Fibroblast of peridontal ligament (primary cell): ENCODE measurements at regions not wholly inside any gene's neighbourhood (a gene's known extent, or its start where the extent isn't known, plus 50 kb on each side); places are given as distances from the start of the nearest gene placed in this dataset.

Experiments used
- DNase-seq: peaks from one replicate; pipeline ENCODE4 v3.0.0-alpha.2; 2010; ENCODE audit errors: extremely low read depth

DNA sequence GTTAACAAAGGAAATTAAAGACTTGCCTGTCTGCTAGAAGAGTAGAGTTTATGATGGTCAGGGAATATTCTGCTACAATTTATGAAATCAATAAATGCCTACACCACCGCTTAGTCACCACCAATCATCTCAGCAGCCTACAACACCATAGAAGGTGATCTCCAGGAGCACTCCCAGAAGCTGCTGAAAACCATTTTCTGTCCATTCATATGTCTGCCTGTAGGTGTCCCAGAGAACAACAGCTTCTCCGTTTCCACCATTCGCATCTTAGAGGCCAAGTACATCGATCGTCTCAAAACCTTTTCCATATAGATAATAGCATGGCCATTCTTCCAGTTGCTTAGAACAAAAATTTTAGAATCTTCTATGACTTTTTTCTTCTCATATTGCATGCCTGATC is 303.4 kb downstream of the KCNC2 start:
- DNase-seq, result no peak

DNA sequence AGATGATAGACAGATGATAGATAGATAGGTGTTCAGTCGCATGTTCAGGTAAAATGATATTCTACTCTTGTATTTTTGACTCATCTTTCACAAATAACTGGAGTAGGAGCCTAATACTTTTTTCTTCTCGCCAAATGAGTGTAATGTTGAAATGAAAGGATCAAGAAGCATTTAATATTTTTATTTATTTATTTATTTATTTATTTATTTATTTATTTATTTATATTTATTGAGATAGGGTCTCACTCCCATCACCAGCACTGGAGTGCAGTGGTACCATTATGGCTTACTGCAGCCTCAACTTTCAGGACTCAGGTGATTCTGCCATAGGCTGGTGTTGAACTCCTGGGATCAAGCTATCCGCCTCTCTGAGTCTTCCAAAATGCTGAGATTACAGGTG is 298.8 kb downstream of the KCNC2 start:
- DNase-seq, result no peak

DNA sequence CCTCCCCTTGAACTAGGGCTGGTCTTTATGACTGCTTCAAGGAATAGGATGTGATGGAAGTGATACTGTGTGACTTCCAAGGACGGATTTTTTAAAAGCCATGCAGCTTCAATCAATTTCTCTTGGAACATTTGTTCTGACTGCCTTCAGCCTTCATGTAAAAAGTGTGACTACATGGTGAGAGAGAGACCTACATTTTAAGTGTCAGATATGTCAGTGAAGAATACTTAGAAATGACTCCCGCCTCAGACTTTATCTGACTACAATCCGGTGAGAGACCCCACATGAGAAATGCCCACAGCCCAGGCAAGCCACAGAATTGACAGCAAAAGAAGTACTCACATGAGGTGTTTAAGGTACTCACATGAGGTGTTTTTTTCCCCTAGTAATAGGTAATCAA is 295.3 kb downstream of the KCNC2 start:
- no peak for DNase-seq

DNA sequence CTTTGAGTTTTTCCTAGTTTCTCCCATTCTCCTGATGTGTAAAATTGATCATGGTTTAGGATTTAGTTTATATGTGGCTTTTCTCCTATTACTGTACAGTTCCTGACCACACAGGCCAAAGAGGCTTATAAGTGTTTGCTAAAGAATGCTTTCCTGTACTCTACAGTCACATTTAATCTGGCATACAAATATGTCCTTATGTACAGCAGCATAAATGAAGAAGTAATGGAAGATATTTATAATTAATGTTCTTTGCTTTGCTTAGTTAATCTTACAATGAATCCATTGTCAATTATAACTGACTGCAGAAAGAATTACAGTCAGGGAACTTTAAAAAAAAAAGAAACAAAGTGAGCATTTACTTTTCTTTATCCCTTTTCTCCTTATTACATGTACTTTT is 293.9 kb downstream of the KCNC2 start:
- no peak for DNase-seq

DNA sequence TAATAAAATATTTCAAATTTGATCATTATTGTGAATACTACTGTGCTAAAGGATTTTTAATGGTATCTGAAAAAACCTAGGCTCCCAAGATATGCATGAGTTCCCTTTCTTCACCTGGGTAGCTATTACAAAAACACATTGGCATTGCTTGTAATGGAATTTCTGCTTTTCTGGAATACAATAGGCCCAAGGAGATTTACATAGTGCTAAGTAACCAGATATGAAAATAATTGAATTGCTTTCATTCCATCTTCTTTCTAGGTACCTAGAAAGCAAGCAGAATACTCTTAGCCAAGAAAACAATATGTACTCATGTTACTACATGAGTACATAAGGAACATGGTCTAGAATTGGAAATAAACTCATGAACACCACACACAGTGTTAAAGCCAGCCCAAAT is 291.9 kb downstream of the KCNC2 start:
- no peak for DNase-seq

DNA sequence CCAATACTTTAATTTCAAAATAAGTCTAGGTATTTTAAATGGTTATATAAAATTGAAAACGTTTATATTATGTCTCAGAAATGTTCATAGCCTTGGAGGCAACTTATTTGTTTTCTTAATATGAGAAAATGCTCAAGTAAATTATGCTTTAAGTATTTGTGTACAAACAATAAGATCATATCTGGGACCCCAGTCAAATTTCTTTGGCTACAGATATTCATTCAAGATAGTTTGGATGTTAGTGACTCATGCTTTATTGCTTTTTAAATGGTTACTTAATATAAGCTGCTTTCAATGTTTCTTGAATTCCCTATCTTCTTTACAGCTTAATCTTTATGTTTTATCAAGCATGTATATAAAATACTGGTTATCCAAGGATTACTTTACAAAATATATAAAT is 291.3 kb downstream of the KCNC2 start:
- no peak for DNase-seq

DNA sequence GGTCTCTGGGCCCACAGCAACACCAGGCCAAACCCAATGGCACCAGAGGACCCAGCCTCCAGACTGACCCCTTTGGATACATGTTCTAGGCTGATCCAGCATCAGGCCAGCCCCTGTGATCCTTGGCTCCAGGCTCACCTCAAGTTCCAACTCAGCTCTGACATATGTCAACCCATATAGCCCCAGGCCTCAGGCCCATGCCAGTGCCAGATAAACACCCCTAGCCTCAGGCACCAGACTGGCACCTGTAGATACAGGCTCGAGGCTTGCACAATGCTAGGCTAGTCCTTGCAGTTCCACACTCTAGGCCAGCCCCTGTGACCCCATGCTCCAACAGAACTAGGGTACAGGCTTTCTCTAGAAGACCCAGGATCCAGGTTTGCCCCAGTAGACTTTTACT is 287.5 kb downstream of the KCNC2 start:
- no peak for DNase-seq

DNA sequence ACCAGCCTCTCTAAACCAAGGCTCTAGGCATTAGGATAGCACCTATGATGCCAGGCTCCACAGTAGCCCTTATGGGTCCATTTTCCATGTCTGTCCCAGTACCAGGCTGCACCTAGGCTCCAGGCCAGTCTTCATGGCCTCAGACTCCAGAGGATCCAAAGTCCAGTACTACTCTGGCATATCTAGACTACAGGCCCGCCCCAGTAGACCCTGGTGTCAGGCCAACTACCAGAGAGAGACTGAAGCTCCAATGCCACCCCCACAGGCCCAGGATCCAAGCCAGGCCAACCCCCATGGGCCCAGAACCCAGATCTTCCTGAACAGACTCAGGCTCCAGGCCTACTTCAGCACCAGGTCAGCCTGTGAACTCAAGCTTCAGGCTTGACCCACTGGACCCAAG is 287.0 kb downstream of the KCNC2 start:
- no peak for DNase-seq

DNA sequence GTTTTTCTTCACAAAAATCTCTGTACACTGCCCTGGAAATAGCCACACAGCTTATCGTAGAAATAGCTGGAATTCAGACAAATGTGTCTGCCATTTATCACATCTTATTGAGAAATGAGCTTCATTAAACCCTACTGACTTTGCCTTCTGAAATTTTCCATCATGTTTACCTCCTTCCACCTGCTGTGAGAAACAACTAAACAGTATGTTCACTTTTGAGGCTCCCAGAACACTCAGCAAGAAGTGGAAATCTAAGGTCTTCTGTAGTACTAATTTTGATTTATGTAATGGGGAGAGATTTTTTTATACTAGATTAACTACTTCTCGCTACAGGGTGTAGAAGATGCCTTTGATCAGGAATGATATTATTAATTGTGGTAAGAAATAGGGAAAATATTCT is 268.0 kb downstream of the KCNC2 start:
- DNase-seq, result no peak

DNA sequence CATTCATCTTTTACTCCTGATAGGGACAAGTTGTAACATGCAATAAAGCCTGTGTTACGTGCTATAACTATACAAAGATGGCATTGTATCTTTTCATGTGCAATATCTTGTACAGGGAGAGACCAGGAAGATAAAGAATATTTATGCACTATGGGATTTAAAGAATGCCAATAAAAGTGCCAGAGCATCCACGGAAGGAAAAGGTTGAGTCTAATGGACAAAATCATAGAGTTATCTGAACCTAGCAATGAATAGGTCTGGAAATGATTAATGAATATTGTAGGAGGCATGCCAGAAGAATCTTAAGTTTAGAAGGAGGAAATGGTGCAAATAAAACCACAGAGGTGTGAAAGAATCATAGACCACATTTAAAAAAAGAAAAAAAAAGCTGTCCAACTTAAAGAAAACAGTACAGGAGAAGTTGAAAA is 263.9 kb downstream of the KCNC2 start:
- DNase-seq, result no peak

DNA sequence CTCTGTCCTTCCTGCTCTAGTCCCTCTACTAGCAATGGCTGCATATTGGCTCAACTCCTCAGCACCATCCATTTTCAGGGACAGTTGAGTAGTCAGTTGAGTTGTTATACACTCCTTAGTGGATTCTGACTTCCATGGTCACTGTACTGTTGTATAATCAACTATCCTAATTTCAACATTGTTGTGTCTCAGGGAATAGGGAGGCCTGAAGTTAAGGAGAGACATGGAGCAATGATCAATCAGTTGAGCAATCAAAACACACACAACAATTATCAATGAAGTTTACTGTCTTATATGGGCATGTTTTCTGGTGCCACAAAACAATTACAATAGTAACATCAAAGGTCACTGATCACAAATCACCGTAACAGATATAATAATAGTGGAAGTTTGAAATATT is 255.9 kb downstream of the KCNC2 start:
- no peak for DNase-seq

DNA sequence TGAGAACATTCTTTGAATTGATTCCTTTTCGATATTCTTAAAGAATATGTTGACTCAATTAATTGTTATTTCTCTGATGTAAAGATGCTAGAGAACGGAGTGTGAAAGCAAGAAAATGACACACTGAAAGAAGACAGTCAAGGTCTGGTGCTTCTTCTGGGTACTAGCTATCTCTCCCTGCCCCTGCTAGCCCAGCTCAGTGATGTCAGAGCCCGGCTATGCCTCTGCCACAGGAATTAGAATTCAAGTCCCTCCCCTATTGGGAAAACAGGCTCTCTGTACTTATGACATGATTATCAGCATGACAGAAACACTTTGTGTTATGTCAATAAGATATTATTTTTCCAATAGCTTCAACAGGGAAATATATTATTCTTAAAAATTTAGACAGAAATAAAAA is 252.4 kb downstream of the KCNC2 start:
- no peak for DNase-seq

DNA sequence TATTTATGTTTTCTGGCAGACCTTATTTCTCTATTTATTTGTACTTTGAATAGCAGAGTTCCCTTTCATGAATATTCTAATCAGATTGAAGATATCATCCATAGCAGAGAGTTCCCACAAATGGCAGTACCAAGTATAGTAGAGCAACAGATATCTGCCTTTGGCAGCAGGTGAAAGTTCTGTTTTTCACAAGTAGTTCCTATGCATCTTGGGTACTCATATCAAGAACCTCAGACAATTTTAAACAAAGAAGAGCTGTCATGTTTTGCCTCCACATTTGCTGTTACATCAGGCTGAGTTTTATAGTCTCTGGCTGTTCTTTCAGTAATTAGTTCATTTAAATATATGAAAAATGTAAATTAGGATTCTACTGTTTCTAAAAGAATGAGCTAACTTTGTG is 252.0 kb downstream of the KCNC2 start:
- no peak for DNase-seq

DNA sequence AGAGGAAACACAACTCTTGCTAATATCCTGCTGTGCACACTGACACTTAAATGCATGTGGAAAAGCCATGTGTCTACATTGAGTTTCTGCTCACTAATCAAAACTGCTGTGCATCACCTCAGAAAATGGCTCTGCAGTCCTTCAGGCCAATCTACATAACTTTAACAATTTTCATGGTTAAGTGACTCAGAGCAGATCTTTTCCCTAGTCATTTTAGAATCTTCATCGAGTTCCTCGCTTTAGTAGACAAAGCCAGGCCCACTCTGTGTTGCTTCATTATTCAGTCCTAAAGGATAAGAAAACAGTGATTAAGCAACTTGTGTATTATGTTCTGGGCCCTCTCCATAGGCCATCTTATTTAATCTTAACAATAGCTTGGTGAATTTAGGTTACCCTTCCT is 250.0 kb downstream of the KCNC2 start:
- no peak for DNase-seq

DNA sequence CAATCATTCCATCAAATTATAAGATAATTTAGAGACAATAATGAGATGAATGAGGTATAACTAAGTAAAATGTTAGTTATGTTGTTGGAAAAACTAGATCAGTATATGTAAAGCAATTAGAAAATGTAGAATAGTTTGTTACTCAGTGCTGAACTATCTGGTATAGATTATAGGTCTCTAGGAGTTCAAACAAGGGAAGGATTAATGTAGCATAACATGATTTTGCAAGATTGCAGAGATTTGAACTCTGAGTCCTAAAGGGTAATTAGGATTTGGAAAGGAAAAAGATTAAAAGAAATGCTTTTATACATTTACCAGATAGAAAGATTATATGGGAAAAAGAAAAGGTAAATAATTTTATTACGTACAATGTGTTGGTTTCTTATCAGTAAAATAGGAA is 246.3 kb downstream of the KCNC2 start:
- no peak for DNase-seq

DNA sequence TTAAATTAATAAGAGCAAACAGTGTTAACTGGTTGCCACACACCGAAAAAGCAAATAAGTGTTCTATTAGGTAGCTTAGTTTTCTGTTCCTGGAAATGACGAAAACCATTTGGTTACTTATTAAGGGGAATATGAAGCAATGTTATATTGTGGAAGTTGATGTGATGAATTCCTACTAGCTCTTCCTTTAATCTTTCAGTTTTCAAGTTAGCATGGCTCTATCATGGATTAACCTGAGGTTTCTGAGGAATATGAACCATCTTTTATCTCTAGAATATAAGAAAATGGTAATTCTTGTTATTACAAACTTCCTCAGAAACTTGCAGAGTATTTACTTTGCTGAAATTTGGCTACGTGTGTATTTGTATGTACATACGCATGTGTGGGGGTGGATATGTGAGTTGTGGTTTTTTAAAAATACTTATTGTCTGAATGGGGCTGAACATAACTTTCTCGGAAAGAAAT is 245.7 kb downstream of the KCNC2 start:
- no peak for DNase-seq

DNA sequence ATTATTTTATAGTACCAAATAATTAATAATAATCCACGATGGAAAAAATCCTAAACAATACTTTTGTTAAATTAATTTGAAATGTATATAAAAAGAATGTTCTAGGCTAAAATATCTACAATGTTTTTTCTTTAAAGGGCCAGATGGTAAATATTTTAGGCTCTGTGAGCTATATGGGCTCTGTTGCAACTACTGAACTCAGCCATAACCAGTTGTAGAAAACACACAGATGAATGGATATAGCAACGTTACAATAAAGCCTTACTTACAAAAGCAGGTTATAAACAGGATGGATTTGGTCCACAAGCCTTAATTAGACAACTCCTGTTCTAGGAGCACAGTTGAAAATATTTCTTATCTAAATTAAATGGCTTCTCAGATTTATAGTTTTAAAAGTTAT is 245.2 kb downstream of the KCNC2 start:
- DNase-seq, result no peak

DNA sequence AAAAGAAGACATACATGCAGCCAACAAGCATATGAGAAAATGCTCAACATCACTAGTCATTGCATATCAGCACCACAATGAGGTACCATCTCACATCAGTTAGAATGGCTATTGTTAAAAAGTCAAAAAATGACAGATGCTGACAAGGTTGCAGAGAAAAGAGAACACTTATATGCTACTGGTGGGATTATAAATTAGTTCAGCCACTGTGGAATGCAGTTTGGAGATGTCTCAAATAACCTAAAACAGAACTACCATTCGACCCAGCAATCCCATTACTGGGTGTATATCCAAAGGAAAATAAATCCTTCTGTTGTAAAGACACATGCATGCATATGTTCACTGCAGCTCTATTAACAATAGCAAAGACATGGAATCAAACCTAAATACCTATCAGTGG is 238.4 kb downstream of the KCNC2 start:
- DNase-seq, result no peak

DNA sequence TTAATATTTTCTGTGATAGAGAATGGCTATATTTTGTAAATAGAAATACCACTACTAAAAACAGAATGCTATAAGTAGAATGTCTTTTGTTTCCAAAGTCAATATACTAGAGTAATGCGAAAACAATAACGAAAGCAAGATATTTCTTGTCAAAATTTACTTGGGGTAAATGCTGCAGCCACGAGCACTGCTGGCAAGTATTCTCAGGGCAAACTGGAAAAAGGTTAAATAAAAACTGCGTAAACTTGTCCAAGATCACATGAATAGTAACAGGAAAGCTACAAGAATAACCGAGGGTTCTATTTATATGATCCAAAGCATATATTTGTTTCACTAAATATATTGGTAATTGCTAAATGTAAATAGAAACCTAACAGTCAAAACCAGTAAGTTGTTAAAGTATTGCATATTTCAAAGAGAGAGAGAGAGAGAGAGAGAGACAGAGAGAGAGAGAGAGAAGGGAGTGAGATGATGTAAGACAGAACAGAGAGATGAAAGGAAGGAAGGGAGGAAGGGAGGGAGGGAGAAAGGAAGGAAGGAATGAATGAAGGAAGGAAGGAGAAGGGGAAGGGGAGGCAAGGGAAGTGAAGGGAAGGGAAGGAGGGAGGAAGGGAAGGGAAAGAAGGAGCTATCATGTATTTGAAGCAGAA is 231.7 kb downstream of the KCNC2 start:
- no peak for DNase-seq

DNA sequence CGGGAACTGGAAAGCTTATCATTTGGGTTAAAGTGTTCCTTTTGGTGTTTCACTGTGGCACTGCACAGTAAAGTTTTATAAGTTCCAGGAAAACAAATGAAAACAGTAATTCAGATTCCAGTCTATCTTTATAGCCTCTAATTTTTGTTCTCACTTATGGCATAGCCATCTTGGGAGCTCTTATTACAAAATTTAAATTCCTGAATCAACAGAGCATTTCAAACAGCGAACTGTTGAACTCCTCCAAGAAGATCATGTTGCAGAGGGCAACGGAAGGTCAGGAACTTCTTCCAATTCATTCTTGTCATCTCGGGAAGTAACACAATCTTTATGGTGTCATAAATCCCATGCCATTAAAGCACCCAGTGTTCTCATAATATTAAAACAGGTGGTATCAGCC is 229.1 kb downstream of the KCNC2 start:
- DNase-seq, result peak; percentile 2

DNA sequence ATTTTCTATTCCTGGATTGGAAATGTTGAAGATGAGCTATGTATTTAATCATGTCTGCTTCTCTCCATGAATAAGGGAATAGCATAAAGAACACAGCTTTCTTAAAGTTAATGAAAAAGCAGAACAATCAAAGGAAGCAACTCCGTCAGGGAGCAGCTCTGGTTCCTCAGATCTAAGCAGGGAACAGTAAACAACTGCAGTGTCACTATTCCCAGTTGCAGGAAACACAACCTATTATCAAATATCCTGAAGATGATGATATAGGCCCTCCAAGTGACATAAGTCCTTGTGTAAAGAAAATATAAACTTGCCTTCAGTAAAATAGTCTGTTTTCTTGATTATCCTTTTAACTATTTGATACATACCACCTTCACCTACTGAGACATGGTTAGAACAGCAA is 228.1 kb downstream of the KCNC2 start:
- no peak for DNase-seq

DNA sequence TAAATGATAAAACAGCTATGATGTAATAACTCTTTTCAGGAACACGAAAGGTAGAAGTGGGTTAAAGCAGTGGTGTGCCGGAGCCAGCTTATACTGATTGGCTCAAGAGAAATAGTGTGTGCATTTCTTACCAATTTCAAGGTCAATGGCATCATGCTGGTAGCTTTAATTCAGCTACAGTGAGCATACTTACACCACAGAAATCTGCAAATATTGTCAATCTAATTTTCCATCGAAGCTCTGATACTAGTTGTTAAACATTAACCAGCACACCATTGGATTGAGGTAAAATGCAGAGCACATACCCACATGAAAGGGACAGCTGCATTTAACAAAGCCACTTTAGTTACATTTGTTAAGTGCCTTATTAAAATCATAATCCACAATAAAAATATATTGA is 225.7 kb downstream of the KCNC2 start:
- no peak for DNase-seq

DNA sequence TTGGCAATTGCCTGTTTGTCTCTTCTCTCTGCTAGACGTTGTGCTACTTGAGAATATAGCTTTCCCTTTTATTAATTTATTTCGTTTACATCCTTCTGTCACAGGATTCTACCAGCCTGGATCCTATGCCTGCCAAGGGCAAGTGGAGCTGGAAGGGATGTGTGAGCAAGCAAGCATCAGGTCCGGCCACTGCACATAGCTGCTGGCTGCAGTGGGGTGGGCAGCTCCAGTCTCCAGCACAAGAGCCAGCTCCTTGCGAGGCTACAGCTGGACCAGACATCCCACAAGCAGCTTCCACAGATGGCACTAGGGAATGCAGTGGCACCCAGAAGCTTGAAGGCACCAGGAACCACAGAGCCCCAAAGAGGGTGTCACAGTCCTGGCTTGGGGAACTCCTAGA is 225.0 kb downstream of the KCNC2 start:
- DNase-seq, result no peak

DNA sequence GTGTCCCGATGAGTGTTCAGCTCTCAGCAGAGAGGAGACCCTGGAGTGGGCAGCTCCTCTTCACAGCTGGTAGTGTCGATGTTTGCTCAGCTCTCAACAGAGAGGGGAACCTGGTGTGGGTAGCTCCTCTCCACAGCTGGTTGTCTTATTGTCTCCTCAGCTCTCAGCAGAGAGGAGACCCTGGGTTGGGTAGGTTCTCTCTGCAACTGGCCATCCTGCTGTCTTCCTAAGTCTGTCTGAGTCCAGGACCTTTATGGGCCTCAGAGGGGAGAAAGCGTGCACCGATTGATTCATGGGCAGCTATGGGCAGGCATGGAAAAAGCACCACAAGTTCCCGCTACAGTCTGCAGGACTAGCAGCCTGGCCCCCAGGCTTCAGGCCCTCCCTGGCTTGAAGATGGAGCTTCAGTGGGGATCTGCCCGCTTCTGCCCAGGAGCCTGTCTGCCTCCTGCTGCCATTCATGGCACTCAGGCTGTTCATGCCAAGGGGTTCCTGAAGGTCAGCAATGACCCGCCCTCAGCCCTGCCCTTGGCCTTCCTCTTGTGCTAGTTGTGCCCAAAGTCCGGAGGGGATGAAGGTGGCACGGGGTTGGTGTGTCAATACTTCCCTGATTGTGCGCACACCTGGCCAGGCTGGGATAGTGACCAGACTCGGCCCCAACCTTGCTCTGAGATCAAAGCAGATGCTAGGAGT is 224.2 kb downstream of the KCNC2 start:
- DNase-seq, result no peak
